ENCODE measurements at regions not wholly inside any gene's neighbourhood (a gene's known extent, or its start where the extent isn't known, plus 50 kb on each side); places are given as distances from the start of the nearest gene placed in this dataset.

- TF ChIP-seq CTCF (conservative IDR thresholded peaks at IDR 0.05; ENCODE audit: low read depth, low read length), result no peak
- TF ChIP-seq EZH2 (IDR thresholded peaks at IDR 0.05; ENCODE audit: borderline replicate concordance, low read depth, low read length, poor library complexity, severe bottlenecking), result no peak
Measured at GRCh38 chr22:27574002-27574366, 227.6 kb downstream of the MN1 start.

Data from A673 (cell line).